Choroid plexus epithelial cell (primary cell): ENCODE measurements at regions not wholly inside any gene's neighbourhood (a gene's known extent, or its start where the extent isn't known, plus 50 kb on each side); places are given as distances from the start of the nearest gene placed in this dataset.

Experiments used
- DNase-seq: peaks from one replicate; pipeline ENCODE4 v3.0.0-alpha.2; 2010; ENCODE audit warnings: low read depth
- H3K4me3 ChIP-seq: 2 replicates; pipeline ENCODE4 v1.5.1; 2011; ENCODE audit warnings: low read depth, mild to moderate bottlenecking, control low read depth, low read length, moderate library complexity
- CTCF ChIP-seq: conservative IDR thresholded peaks from 2 replicates; pipeline ENCODE4 v1.5.1; 2011; ENCODE audit warnings: low read depth, mild to moderate bottlenecking, control low read depth, inconsistent platforms, low read length, moderate library complexity

GRCh38 chr2:23327416-23327815 is 57.6 kb upstream of the KLHL29 start:
- no peak for TF ChIP-seq CTCF
- no peak for DNase-seq
- no peak overlapping the region for H3K4me3 ChIP-seq

- no peak for TF ChIP-seq CTCF
- no peak overlapping the region for H3K4me3 ChIP-seq
- DNase-seq = no peak
Observed at GRCh38 chr2:23327887-23328286, 57.1 kb upstream of the KLHL29 start.

- DNase-seq = peak; percentile 12
- no peak overlapping the region for H3K4me3 ChIP-seq
- no peak for TF ChIP-seq CTCF
Observed at GRCh38 chr2:23330214-23330613, 54.8 kb upstream of the KLHL29 start.
